Liver (tissue), 3 donors: ENCODE measurements at regions not wholly inside any gene's neighbourhood (a gene's known extent, or its start where the extent isn't known, plus 50 kb on each side); places are given as distances from the start of the nearest gene placed in this dataset.

Experiments
- EGR1 ChIP-seq, 2 donors: IDR thresholded peaks; 2 replicates each; pipeline ENCODE4 v1.6.1; 2016 to 2018; ENCODE audit warnings: antibody characterized with exemption in 2 of 2, low read depth in 2 of 2
- FOXA1 ChIP-seq: IDR thresholded peaks from 2 replicates; pipeline ENCODE4 v1.6.1; 2016; ENCODE audit warnings: antibody characterized with exemption
- RAD21 ChIP-seq, 2 donors: IDR thresholded peaks; 2 replicates each; pipeline ENCODE4 v1.6.1; 2016; ENCODE audit warnings: antibody characterized with exemption in 2 of 2, mild to moderate bottlenecking in 2 of 2
- SP1 ChIP-seq: IDR thresholded peaks from 2 replicates; pipeline ENCODE4 v1.6.1; 2018; ENCODE audit warnings: antibody characterized with exemption, mild to moderate bottlenecking
- TF ChIP-seq, protein P1 (sequence below): fragments of 150-350 bp; IDR thresholded peaks from 2 replicates; pipeline ENCODE4 v1.5.1; 2017; ENCODE audit warnings: improper control_type of control experiment, low read depth, low read length; ENCODE audit not compliant: missing input control
- TF ChIP-seq, protein P2 (sequence below): IDR thresholded peaks from 2 replicates; pipeline ENCODE4 v1.6.1; 2016; ENCODE audit warnings: antibody characterized with exemption
- donor health status: healthy.
- donor health status: healthy.

DNA sequence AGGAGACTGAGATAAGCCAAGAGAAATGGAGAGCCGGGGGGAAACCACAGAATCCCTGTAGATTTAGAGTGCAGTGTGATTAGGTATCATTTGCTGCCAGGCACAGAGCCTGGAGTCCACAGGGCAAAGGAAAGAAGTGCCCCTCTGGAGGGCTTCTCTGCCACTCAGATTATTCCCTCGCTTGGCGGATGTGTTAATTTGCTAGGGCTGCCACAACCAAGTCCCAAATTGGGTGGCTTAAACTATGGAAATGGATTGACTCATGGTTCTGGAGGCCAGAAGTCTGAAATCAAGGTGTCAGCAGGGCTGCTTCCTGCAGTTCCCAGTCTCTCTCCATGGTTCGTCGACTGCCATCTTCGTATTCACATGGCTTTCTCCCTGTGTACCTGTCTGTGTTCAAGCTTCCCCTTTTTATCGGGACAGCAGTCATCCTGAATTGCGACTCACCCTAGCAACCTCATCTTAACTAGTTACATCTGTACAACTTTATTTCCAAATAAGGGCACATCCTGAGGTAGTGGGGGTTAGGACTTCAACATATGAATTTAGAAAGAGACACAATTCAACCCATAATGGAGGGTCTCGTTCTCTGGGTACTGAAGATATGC is 122.2 kb downstream of the ANKRD60 start:
- TF ChIP-seq, protein P1, sequence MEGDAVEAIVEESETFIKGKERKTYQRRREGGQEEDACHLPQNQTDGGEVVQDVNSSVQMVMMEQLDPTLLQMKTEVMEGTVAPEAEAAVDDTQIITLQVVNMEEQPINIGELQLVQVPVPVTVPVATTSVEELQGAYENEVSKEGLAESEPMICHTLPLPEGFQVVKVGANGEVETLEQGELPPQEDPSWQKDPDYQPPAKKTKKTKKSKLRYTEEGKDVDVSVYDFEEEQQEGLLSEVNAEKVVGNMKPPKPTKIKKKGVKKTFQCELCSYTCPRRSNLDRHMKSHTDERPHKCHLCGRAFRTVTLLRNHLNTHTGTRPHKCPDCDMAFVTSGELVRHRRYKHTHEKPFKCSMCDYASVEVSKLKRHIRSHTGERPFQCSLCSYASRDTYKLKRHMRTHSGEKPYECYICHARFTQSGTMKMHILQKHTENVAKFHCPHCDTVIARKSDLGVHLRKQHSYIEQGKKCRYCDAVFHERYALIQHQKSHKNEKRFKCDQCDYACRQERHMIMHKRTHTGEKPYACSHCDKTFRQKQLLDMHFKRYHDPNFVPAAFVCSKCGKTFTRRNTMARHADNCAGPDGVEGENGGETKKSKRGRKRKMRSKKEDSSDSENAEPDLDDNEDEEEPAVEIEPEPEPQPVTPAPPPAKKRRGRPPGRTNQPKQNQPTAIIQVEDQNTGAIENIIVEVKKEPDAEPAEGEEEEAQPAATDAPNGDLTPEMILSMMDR, result no peak
- TF ChIP-seq RAD21 (IDR thresholded peaks at IDR 0.05) (no peak), SP1 (no peak), EGR1 (IDR thresholded peaks at IDR 0.05; ENCODE audit: low read depth in 2 of 2) (no peak), FOXA1 (no peak)
- TF ChIP-seq, protein P2, sequence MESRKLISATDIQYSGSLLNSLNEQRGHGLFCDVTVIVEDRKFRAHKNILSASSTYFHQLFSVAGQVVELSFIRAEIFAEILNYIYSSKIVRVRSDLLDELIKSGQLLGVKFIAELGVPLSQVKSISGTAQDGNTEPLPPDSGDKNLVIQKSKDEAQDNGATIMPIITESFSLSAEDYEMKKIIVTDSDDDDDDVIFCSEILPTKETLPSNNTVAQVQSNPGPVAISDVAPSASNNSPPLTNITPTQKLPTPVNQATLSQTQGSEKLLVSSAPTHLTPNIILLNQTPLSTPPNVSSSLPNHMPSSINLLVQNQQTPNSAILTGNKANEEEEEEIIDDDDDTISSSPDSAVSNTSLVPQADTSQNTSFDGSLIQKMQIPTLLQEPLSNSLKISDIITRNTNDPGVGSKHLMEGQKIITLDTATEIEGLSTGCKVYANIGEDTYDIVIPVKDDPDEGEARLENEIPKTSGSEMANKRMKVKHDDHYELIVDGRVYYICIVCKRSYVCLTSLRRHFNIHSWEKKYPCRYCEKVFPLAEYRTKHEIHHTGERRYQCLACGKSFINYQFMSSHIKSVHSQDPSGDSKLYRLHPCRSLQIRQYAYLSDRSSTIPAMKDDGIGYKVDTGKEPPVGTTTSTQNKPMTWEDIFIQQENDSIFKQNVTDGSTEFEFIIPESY, result no peak
